ENCODE measurements at regions not wholly inside any gene's neighbourhood (a gene's known extent, or its start where the extent isn't known, plus 50 kb on each side); places are given as distances from the start of the nearest gene placed in this dataset.

- H3K27ac ChIP-seq (replicated peaks) = no peak overlapping the region
- H3K4me3 ChIP-seq (replicated peaks; ENCODE audit: insufficient read depth, low read length) = no peak overlapping the region
- H3K27me3 ChIP-seq (ENCODE audit: insufficient read depth, poor library complexity, severe bottlenecking) = no peaks in the 10 kb centered on the region
- no peak for TF ChIP-seq SPI1 (IDR thresholded peaks at IDR 0.05; ENCODE audit: borderline replicate concordance, low read depth)
- TF ChIP-seq CTCF (IDR thresholded peaks at IDR 0.05; ENCODE audit: insufficient read depth, low read length) = no peak
- TF ChIP-seq GABPA (IDR thresholded peaks at IDR 0.05; ENCODE audit: low read depth) = no peak
- no peak for TF ChIP-seq POLR2AphosphoS5 (IDR thresholded peaks at IDR 0.05; ENCODE audit: low read depth)
- DNase-seq (ENCODE audit: low read depth in 1 of 2, low spot score in 1 of 2) = no peak
These were observed 266.6 kb upstream of the NPVF start for GRCh38 chr7:25494896-25495295.

- no peak for TF ChIP-seq GABPA (IDR thresholded peaks at IDR 0.05; ENCODE audit: low read depth)
- no peak for TF ChIP-seq SPI1 (IDR thresholded peaks at IDR 0.05; ENCODE audit: borderline replicate concordance, low read depth)
- no peak for TF ChIP-seq REST (IDR thresholded peaks at IDR 0.05; ENCODE audit: insufficient replicate concordance, low read depth)
- TF ChIP-seq CTCF (IDR thresholded peaks at IDR 0.05; ENCODE audit: insufficient read depth, low read length) = no peak
- TF ChIP-seq POLR2AphosphoS5 (IDR thresholded peaks at IDR 0.05; ENCODE audit: low read depth) = no peak
- H3K4me3 ChIP-seq (replicated peaks; ENCODE audit: insufficient read depth, low read length) = no peak overlapping the region
- DNase-seq (ENCODE audit: low read depth in 1 of 2, low spot score in 1 of 2) = no peak
- H3K27ac ChIP-seq (replicated peaks) = no peak overlapping the region
- H3K27me3 ChIP-seq (ENCODE audit: insufficient read depth, poor library complexity, severe bottlenecking) = no peaks in the 10 kb centered on the region
These were observed 267.3 kb upstream of the NPVF start for GRCh38 chr7:25495342-25496250.

- Histone ChIP-seq H3K4me3 (replicated peaks; ENCODE audit: insufficient read depth, low read length) (peak overlapping the region; percentile 3), H3K27ac (replicated peaks) (peak overlapping the region; percentile 68)
- no peak for TF ChIP-seq CTCF (IDR thresholded peaks at IDR 0.05; ENCODE audit: insufficient read depth, low read length)
- TF ChIP-seq POLR2AphosphoS5 (IDR thresholded peaks at IDR 0.05; ENCODE audit: low read depth) = no peak
- no peak for TF ChIP-seq GABPA (IDR thresholded peaks at IDR 0.05; ENCODE audit: low read depth)
- peak; percentile 99 for TF ChIP-seq SPI1 (IDR thresholded peaks at IDR 0.05; ENCODE audit: borderline replicate concordance, low read depth)
- no peak for TF ChIP-seq REST (IDR thresholded peaks at IDR 0.05; ENCODE audit: insufficient replicate concordance, low read depth)
These were observed 268.4 kb upstream of the NPVF start for GRCh38 chr7:25496476-25497368.

More at GRCh38 chr7:25496476-25497368, 268.4 kb upstream of the NPVF start:
- peak; percentile 15 to 74 for DNase-seq (ENCODE audit: low read depth in 1 of 2, low spot score in 1 of 2)
- H3K27me3 ChIP-seq (ENCODE audit: insufficient read depth, poor library complexity, severe bottlenecking) = no peaks in the 10 kb centered on the region

Data from HL-60 (cell line).